GM12878 (cell line): ENCODE measurements at regions not wholly inside any gene's neighbourhood (a gene's known extent, or its start where the extent isn't known, plus 50 kb on each side); places are given as distances from the start of the nearest gene placed in this dataset.

Experiments used
- ATAC-seq: fragments of 200-7000 bp; cut with Tn5 transposase; 3 replicates; pipeline ENCODE4 v1.9.1; 2020; ENCODE audit warnings: mild to moderate bottlenecking, moderate library complexity
- BruUV-seq: library from RNA; stranded (reverse); fragments of 400-500 nt; replicated peaks from 2 replicates; lab custom pipeline; 2021; lab: Mats Ljungman, UMichigan
- CTCF ChIA-PET: fragments of 300-600 bp; sonication (Branson Sonifier 250); formaldehyde crosslinking; extraction: SDS; loops from one replicate; lab custom pipeline; 2021; ENCODE audit warnings: inconsistent platforms; lab: Yijun Ruan, JAX
- POLR2A ChIA-PET: fragments of 350-600 bp; formaldehyde crosslinking; extraction: SDS; loops from one replicate; lab custom pipeline; 2021; ENCODE audit warnings: inconsistent platforms; lab: Charles Lee
- RAD21 ChIA-PET: fragments of 300-600 bp; sonication (Branson Sonifier 250); formaldehyde crosslinking; loops from one replicate; lab custom pipeline; 2023; ENCODE audit warnings: antibody characterized with exemption; ENCODE audit not compliant: unreplicated experiment; lab: Charles Lee
- SMC1A ChIA-PET: fragments of 300-600 bp; sonication (Branson Sonifier 250); formaldehyde crosslinking; loops from one replicate; lab custom pipeline; 2023; ENCODE audit not compliant: unreplicated experiment, uncharacterized antibody; lab: Charles Lee
- DNase-seq: peaks from one replicate; pipeline ENCODE4 v3.0.0-alpha.2; 2011; ENCODE audit warnings: low read depth, low spot score
- FAIRE-seq: peaks from 3 replicates; lab custom pipeline; 2011; peaks lifted over from hg19 to GRCh38; lab: Jason Lieb, UNC
- H2AFZ ChIP-seq: 2 replicates; pipeline ENCODE4 v1.6.0; 2011; ENCODE audit warnings: low read depth, low read length, control low read depth; ENCODE audit not compliant: control insufficient read depth
- H3K27ac ChIP-seq: 2 replicates; pipeline ENCODE4 v1.5.1; 2011; ENCODE audit warnings: control low read depth; ENCODE audit not compliant: control insufficient read depth, insufficient read depth
- H3K27me3 ChIP-seq, 2 experiments: replicated peaks in 1 of 2; 2 replicates each; pipeline versions ENCODE4 v1.6.0 to v1.6.1; 2011; ENCODE audit warnings: low read length in 1 of 2; ENCODE audit not compliant: control insufficient read depth in 2 of 2, insufficient read depth in 2 of 2
- H3K36me3 ChIP-seq, 2 experiments: 2 replicates each; pipeline ENCODE4 v1.5.1; 2011; ENCODE audit warnings: low read length in 1 of 2; ENCODE audit not compliant: control insufficient read depth in 2 of 2, insufficient read depth in 2 of 2
- H3K4me1 ChIP-seq: 2 replicates; pipeline ENCODE4 v1.6.1; 2011; ENCODE audit warnings: mild to moderate bottlenecking, low read length, moderate library complexity, mixed read lengths; ENCODE audit not compliant: control insufficient read depth, insufficient read depth
- H3K4me2 ChIP-seq: 2 replicates; pipeline ENCODE4 v1.6.0; 2011; ENCODE audit warnings: control low read depth; ENCODE audit not compliant: control insufficient read depth, insufficient read depth
- H3K4me3 ChIP-seq: fragments of 200-600 bp; sonication (generic); 2 replicates; pipeline ENCODE4 v1.5.1; 2016
- H3K79me2 ChIP-seq: 2 replicates; pipeline ENCODE4 v1.6.0; 2011; ENCODE audit warnings: low read length; ENCODE audit not compliant: control insufficient read depth, insufficient read depth
- H3K9ac ChIP-seq: 2 replicates; pipeline ENCODE4 v1.8.0; 2011; ENCODE audit warnings: low read length, control low read depth, mixed read lengths; ENCODE audit not compliant: control insufficient read depth, insufficient read depth
- H3K9me3 ChIP-seq: replicated peaks from 3 replicates; pipeline ENCODE4 v1.5.1; 2011; ENCODE audit warnings: mild to moderate bottlenecking, low read length; ENCODE audit not compliant: control insufficient read depth, insufficient read depth
- H4K20me1 ChIP-seq: 2 replicates; pipeline ENCODE4 v1.6.0; 2011; ENCODE audit not compliant: control insufficient read depth, insufficient read depth
- CREM ChIP-seq: IDR thresholded peaks from 2 replicates; pipeline ENCODE4 v1.6.1; 2014; ENCODE audit warnings: antibody characterized with exemption, low read depth
- GATAD2B ChIP-seq: fragments of 450-650 bp; conservative IDR thresholded peaks from 2 replicates; pipeline ENCODE4 v1.6.1; 2017; ENCODE audit warnings: low read depth, mild to moderate bottlenecking, moderate library complexity
- SREBF2 ChIP-seq: IDR thresholded peaks from 2 replicates; pipeline ENCODE4 v1.6.1; 2012; ENCODE audit warnings: mild to moderate bottlenecking, low read length
- SRF ChIP-seq, 2 experiments: IDR thresholded peaks; 2 replicates each; pipeline ENCODE4 v1.6.1; 2011; ENCODE audit warnings: low read depth in 2 of 2, low read length in 2 of 2, mild to moderate bottlenecking in 1 of 2, moderate library complexity in 1 of 2
- TARDBP ChIP-seq: IDR thresholded peaks from 2 replicates; pipeline ENCODE4 v1.6.1; 2016; ENCODE audit warnings: borderline replicate concordance
- WGBS: methylation state at CpG from one replicate; pipeline ENCODE4 v1.1.6; 2016; ENCODE audit warnings: low lambda C conversion rate; ENCODE audit not compliant: insufficient replicate concordance, insufficient coverage; ENCODE audit errors: missing lambda C conversion rate; 5-methylcytosine and 5-hydroxymethylcytosine counted together
- in situ Hi-C: fragments of 300-500 bp; cut with MboI; formaldehyde crosslinking; loops from 9 replicates; pipeline ENCODE4 v1.14.3; 2018; ENCODE audit warnings: mixed read lengths
- intact Hi-C: fragments of 100-400 bp; cut with micrococcal nuclease; formaldehyde crosslinking; loops from one replicate; pipeline ENCODE4 v1.14.2; 2022; ENCODE audit not compliant: unreplicated experiment
- TF ChIP-seq, protein P1 (sequence below): fragments of 450-650 bp; formaldehyde crosslinking; IDR thresholded peaks from 2 replicates; pipeline ENCODE4 v1.4.0; 2020; ENCODE audit warnings: mild to moderate bottlenecking, moderate library complexity
- TF ChIP-seq, protein P2 (sequence below): IDR thresholded peaks from 2 replicates; pipeline ENCODE4 v1.6.1; 2012; ENCODE audit warnings: improper control_type of control experiment, low read depth, low read length; ENCODE audit not compliant: insufficient replicate concordance

DNA sequence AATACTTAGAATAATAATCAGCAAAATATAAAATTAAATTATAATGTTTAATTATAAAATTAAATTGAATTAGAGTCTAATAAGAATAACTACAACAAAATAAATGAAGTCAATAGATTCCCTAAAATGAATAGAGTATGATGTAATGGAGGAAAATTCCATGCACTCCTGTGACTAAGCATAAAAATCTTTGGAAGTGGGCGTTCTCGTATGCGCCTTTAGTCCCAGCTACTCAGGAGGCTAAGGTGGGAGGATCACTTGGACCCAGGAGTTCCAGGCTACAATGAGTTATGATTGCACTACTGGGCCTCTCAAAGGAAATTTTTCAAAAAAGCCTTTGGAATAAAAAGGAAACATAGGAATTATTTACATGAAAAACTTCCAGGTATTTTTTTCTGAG lies 955.4 kb upstream of the POU3F3 start:
- FAIRE-seq = no peak
- CTCF ChIA-PET = no interaction called here
- H3K27ac ChIP-seq = no peak overlapping the region
- no peaks in the 10 kb centered on the region for H3K27me3 ChIP-seq
- H4K20me1 ChIP-seq = no peaks in the 10 kb centered on the region
- H3K79me2 ChIP-seq = no peaks in the 10 kb centered on the region
- 48% methylated on average over 3 of the region's 3 CpGs for WGBS
- no peaks in the 10 kb centered on the region for H3K36me3 ChIP-seq
- BruUV-seq = no TSS peak
- no peaks in the 10 kb centered on the region for H3K9me3 ChIP-seq
- DNase-seq = no peak
- no peak overlapping the region for H3K4me2 ChIP-seq
- POLR2A ChIA-PET = no interaction called here
- ATAC-seq = no peak
- SMC1A ChIA-PET = no interaction called here
- H3K4me1 ChIP-seq = no peaks in the 10 kb centered on the region
- no peak overlapping the region for H3K4me3 ChIP-seq
- RAD21 ChIA-PET = no interaction called here
- in situ Hi-C loops (no loop called here), intact Hi-C loops (no loop called here)
- H2AFZ ChIP-seq = no peak overlapping the region
- TF ChIP-seq GATAD2B (no peak), SREBF2 (no peak), TARDBP (no peak), CREM (no peak), SRF (IDR thresholded peaks at IDR 0.05; ENCODE audit: low read depth in 2 of 2, low read length in 2 of 2) (no peak)
- TF ChIP-seq, protein P1, sequence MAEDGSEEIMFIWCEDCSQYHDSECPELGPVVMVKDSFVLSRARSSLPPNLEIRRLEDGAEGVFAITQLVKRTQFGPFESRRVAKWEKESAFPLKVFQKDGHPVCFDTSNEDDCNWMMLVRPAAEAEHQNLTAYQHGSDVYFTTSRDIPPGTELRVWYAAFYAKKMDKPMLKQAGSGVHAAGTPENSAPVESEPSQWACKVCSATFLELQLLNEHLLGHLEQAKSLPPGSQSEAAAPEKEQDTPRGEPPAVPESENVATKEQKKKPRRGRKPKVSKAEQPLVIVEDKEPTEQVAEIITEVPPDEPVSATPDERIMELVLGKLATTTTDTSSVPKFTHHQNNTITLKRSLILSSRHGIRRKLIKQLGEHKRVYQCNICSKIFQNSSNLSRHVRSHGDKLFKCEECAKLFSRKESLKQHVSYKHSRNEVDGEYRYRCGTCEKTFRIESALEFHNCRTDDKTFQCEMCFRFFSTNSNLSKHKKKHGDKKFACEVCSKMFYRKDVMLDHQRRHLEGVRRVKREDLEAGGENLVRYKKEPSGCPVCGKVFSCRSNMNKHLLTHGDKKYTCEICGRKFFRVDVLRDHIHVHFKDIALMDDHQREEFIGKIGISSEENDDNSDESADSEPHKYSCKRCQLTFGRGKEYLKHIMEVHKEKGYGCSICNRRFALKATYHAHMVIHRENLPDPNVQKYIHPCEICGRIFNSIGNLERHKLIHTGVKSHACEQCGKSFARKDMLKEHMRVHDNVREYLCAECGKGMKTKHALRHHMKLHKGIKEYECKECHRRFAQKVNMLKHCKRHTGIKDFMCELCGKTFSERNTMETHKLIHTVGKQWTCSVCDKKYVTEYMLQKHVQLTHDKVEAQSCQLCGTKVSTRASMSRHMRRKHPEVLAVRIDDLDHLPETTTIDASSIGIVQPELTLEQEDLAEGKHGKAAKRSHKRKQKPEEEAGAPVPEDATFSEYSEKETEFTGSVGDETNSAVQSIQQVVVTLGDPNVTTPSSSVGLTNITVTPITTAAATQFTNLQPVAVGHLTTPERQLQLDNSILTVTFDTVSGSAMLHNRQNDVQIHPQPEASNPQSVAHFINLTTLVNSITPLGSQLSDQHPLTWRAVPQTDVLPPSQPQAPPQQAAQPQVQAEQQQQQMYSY (CRISPR knock-in tag) = no peak
- TF ChIP-seq, protein P2, sequence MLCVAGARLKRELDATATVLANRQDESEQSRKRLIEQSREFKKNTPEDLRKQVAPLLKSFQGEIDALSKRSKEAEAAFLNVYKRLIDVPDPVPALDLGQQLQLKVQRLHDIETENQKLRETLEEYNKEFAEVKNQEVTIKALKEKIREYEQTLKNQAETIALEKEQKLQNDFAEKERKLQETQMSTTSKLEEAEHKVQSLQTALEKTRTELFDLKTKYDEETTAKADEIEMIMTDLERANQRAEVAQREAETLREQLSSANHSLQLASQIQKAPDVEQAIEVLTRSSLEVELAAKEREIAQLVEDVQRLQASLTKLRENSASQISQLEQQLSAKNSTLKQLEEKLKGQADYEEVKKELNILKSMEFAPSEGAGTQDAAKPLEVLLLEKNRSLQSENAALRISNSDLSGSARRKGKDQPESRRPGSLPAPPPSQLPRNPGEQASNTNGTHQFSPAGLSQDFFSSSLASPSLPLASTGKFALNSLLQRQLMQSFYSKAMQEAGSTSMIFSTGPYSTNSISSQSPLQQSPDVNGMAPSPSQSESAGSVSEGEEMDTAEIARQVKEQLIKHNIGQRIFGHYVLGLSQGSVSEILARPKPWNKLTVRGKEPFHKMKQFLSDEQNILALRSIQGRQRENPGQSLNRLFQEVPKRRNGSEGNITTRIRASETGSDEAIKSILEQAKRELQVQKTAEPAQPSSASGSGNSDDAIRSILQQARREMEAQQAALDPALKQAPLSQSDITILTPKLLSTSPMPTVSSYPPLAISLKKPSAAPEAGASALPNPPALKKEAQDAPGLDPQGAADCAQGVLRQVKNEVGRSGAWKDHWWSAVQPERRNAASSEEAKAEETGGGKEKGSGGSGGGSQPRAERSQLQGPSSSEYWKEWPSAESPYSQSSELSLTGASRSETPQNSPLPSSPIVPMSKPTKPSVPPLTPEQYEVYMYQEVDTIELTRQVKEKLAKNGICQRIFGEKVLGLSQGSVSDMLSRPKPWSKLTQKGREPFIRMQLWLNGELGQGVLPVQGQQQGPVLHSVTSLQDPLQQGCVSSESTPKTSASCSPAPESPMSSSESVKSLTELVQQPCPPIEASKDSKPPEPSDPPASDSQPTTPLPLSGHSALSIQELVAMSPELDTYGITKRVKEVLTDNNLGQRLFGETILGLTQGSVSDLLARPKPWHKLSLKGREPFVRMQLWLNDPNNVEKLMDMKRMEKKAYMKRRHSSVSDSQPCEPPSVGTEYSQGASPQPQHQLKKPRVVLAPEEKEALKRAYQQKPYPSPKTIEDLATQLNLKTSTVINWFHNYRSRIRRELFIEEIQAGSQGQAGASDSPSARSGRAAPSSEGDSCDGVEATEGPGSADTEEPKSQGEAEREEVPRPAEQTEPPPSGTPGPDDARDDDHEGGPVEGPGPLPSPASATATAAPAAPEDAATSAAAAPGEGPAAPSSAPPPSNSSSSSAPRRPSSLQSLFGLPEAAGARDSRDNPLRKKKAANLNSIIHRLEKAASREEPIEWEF = no peak
- no peak overlapping the region for H3K9ac ChIP-seq
